GM19467 (cell line): ENCODE measurements at regions not wholly inside any gene's neighbourhood (a gene's known extent, or its start where the extent isn't known, plus 50 kb on each side); places are given as distances from the start of the nearest gene placed in this dataset.
A peak's percentile ranks its signal among the peaks of the same experiment; 100 is the strongest.
"Not testable (repeated sequence)": the region's sequence is repeated elsewhere in the genome, so short reads cannot be mapped to it uniquely, and the experiment has no call there.

Experiments used
- ATAC-seq: cut with Tn5 transposase; IDR thresholded peaks from one replicate; pipeline ENCODE4 v1.9.1; 2021; ENCODE audit warnings: mild to moderate bottlenecking, moderate library complexity; ENCODE audit not compliant: unreplicated experiment

DNA sequence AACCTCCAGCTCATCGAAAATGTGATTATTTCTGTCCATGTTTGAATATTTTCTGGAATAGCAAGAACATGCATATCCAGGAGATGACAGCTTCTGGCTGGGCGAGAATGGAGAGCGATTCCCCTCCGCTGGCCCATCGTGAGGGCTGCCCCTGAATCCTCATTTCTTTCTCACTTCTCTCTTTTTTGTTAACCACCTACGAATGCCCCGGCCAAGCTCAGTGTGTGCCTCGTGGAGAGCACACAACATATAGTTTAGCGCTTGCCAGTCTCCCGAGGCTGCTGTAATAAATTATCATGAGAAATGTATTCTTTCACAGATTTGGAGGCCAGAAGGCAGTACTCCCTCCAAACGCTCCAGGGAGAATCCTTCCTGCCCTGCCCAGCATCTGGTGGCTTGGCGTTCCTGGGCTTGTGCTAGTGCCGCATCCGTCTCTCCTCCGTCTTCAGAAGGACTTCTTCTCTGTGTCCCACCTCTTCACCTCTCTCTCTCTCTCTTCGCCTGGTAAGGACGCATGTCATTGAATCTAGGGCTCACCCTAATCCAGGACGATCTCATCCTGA is 1306.0 kb downstream of the TBC1D22A start:
- ATAC-seq, result no peak

DNA sequence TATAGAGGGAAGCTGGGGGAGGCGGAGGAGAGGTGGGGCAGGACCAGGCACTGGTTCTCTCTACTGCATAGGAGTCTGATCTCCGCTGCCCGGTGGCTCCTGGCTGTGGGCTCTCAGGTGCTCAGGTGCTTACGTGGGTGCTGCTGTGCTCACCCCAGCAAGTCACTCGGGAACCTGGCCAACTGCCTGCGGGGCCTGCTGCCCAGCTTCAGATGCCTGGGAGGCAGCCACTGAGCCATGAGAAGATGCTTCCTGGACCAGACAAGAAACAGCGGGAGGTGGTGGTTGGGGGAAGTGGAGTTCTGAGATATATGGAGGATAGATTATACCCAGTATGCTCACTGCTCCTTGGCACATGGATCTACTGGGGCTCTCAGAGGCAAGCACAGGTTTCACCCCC is 1303.4 kb downstream of the TBC1D22A start:
- no peak for ATAC-seq

DNA sequence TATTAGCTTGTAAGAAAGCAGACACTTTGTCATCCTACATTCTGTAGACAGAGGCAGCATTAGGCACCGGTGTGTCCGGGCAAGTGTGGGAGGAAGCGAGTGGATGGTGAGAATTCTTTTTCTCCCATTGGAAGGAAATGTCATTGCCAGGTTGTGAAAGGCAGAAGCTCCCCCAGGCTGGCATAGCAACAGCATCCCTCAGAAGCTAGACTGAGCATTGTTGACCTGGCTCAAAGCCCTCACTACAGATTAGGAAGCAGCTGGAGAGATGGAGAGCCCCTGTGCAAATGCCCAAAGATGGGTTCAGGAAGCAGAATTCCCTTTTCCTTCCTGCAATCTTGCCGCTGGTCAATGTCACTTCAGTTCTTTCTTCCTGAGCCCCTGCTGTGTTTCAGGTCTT is 1299.3 kb downstream of the TBC1D22A start:
- no peak for ATAC-seq

DNA sequence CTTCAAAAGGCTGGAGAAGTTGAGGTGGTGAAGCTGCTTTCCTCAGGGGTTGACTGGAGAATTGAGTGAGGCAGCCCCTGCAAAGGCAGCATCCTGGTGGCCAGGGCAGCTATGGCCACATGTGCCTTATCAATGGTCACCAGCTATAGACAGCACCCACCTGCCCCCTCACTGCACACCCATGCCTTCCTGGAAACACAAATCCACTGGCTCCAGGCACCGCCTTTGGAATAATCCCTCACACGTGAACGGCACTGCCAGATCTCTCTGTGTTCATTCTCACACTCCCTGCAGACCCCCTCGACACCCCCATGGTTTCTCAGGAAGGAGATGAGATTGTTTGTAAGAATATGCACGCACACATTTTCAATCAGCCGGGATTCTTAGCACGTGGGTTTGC is 1297.8 kb downstream of the TBC1D22A start:
- ATAC-seq, result no peak

DNA sequence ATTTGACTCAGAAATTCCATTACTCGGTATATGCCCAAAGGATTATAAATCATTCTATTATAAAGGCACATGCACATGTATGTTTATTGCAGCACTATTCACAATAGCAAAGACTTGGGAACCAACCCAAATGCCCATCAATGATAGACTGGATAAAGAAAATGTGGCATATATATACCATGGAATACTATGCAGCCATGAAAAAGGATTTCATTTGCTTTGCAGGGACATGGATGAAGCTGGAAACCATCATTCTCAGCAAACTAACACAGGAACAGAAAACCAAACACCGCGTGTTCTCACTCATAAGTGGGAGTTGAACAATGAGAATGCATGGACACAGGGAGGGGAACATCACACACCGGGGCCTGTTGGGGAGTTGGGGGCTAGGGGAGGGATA is 1297.1 kb downstream of the TBC1D22A start:
- ATAC-seq, result not testable (repeated sequence)

DNA sequence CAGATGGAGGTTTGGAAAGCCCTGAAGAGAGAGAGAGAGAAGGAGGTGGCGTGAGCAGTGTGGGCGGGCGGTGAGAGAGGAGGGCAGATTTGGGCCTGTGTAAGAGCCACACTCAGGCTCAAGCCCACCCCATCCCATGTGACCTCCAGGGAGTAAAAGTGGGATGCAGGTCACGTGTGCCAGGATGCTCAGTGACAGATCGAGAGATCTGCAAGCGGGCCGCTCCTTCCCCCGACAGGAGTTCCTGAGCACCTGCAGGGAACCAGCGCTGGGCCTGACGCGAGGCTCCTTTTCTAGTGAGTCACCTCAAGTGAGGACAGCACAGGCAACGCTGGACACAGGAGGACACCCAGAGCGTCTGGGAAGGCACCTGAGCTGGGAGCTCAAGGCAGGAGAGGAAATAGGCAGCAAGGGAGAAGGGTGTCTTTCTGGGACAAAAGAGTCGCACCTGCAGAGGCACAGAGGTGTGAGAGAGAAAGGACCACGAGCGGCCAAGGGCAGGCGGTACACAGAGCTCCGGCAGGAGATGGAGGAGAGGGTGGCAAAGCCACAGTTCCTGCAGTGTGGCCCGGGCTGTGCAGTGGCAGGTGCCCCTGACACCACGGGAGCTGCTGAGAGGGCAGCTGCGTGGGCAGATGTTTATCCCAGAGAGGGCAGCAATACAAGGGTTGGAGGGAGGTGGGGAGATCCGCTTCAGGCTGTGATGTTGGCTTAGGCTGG is 1294.8 kb downstream of the TBC1D22A start:
- ATAC-seq, result no peak

DNA sequence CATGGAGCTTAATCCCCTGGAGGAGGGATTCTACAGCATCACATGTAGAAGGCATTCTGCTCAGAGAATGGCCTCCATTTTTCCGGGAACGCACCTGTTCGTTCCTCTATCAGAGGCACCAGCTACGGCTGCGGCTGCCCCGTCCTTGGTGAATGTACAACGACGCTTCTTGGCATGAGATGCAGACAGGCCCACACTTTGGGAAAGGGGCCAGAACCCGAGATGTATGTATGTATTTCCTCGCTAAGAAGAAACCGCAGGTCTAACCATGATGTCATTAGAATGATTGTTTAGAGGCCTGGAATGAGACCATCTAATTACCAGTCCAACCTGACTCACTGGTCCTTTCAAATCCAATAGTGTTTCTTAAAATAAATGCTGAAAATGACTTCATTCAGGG is 1293.4 kb downstream of the TBC1D22A start:
- no peak for ATAC-seq

DNA sequence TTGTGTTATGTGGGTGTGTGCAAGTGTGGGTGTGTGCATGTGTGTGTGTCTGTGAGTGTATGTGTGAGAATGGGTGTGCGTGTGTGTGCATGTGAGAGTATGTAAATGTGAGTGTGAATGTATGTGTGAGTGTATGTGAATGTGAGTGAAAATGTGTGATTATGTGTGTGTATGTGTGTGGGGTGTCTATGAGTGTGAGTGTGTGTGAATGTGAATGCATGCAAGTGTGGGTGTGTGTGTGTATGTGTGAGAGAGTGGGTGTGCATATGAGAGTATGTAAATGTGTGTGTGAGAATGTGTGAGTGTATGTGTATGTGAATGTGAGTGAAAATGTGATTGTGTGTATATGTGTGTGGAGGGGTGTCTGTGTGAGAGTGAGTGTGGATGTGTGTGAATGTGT is 1292.7 kb downstream of the TBC1D22A start:
- no peak for ATAC-seq

DNA sequence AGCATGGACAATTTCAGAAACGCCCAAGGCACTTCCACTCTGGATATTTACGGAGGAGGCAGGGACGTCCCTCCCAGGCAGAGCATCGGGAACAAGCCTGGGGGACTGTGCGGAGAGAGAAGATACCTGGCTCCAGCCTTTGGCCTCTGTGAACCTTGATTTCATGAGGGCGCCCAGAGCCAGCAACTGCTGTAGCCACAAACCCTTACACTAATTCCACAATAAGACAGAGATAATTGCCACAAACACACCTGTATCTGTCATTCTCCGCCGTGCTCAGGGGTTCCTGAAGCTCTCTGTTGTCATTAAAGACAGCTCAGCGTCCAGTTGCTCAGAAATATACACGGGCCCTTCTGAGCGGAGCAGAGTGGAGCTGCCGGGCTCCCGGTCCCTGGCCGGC is 1292.1 kb downstream of the TBC1D22A start:
- ATAC-seq, result no peak

DNA sequence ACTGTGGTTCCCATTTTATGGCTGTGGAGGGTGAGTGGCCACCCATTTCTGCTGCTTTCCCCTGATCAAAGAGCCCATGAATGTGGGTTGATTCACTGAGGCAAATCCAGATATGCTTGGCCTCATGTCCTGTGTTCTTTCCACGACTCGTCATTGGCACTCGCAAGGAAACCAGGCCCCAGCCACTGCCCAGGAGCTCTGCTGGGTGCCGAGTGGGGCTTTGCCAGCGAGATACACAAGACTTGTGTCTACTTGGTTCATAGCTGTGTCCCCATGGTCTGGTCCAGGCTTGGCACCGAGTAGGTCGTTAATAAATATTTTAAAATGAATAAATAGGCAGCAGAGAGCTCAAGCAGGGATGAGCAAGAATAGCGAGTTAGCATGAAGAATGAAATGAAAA is 1291.5 kb downstream of the TBC1D22A start:
- ATAC-seq, result no peak

DNA sequence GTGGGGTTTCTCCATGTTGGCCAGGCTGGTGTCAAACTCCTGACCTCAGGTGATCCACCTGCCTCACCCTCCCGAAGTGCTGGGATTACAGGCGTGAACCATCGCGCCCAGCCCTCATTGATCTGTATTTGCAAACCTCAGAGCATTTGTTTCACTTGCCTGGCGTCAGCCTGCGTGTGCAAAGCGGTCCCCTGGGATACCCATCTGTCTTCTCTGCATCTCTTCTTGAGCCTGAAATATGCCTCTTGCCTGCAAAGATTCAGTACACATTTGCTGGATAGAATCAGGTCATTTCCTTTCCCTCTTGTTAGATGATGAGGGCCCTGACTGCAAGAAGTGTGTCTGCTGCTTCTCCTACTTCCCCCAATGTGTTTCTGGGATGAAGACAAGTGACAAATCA is 1291.0 kb downstream of the TBC1D22A start:
- no peak for ATAC-seq

DNA sequence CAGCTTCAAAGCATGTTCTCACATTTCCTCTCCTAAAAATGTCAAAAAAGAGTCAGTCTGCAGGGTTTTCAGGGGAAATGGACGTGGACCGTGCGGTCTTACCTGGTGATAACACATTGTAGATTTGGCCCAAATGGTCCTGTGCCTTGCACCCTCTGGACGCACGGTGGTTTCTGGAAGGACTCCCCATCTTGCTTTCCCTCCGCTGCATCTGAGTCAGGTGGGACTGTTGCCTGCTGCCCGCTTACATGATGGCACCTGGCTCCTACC is 1290.1 kb downstream of the TBC1D22A start:
- no peak for ATAC-seq

DNA sequence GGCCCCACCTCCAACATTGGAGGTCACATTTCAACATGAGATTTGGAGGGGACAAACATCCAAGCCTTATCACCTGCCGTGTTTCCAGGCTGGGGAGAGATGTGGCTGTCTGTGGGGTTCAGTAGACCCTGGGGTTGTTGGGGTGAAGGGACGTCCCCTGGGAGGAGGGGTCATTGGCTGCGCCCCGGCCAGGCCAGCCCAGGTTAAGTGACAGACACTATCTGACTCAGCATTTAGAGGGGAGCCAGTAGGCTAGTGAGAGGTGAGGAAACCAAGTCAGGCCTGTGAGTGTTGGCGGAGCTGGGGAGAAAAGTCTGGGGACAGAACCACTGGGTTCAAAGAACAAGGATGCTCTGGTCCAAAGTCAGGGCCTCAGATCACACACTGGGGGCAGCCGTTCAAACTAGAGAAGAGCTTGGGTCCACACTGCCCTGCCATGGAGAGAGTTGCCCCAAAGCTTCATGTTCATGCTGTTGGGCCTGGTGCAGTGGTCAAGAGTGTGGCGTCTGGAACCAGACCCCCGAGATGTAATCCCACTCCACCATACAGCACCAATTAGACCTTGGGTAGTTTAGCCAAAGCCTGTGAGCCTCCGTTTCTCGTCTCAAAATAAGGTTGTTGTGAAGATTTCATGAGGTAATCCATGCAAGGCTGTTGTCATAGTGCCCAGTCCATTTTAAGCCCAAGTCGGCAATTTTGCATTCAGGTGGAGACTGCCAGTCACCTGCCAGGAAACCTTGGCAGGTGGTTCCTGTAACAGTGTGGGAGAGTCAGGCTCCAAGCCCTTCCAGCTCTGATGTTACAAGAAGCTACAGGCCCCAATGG is 1289.6 kb downstream of the TBC1D22A start:
- no peak for ATAC-seq

DNA sequence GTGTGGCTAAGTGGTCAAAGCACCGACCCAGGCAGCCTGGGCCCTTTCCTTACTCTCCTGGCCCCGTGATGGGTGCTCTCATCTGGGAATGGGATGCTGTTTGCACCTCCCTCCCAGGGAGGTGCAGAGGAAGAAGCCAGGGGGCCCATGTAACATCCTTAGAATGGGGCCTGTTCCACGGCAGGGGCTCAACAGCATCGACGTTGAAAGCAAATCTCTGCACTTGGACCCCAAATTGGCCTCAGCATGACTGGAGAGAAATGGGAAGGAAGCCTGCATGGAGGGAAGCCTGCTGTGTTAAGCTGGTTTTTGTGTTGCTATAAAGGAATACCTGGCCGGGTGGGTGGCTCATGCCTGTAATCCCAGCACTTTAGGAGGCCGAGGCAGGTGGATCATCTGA is 1288.4 kb downstream of the TBC1D22A start:
- no peak for ATAC-seq

DNA sequence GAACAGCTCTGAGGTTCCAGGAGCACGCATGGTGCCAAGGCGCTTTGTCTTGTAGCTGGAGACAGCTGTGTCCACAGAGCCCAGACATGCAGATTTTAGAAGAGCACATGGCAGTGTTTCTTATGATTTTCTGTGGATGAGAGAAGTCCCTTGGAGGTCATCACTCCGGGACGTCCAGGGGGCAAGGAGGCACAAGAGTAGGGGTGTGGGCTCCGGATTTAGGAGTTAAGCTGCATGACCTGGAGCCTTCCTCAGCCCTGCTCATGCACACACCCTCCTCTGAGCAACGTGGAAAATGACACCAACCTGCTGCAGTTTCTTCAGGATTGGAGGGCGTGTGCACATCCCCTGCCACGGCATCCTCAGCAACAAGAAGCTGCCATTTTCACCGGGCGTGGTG is 1286.7 kb downstream of the TBC1D22A start:
- no peak for ATAC-seq

DNA sequence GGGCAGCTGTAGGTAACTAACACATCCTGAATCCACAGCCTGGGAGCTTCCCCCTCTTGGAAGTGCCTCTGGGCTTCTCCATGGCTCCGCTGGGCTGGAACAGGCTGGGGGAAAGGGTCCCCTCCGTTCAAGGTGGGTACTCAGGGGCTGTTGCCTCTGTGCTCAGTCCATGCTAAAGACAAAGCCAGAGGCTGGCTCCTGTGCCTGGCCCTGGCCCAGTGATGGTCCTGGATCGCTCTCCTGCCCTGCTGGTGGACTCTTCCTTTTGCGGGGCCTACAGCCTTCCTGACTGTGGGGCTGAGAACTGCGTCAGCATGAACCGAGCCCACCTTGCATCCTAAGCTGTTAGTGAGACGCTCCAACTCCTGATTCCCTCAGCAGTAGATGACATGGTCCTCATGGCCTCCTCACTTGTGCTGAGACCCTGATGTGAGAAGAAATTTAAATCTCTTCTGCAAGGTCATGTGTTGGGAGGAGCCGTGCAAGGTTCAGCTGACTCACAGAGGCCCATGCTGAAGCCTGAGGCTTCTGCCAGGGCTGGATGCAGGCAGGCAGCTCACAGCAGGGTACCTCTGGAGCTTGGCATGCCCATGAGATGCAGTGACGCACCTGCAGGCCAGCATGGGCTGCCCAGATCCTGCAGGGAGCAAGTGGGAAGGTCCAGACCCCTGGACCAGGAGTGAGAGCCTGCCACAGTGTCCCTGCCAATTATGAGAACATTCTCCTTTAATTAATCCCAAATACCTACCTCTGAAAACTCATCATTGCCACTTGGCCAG is 1285.5 kb downstream of the TBC1D22A start:
- ATAC-seq, result no peak

DNA sequence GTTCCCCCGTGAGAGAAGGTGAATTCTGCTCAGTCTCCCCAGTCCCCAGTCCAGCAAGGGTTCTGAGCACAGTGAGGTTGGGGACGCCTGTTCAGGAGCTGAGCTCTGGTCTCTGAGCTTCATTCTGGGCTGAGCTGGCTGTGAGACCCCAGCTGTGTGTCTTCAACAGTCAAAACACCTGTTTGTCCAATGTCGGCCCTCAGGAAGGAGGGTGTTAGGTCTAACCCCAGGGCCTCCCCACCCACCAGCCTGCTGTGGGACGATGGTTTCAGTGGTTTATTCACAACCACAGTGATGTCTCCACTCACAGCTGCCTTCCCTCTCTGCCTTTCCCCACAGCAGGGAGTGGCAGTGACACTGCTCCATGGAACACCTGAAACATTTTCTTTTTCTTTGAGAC is 1282.9 kb downstream of the TBC1D22A start:
- peak; percentile 79 for ATAC-seq

DNA sequence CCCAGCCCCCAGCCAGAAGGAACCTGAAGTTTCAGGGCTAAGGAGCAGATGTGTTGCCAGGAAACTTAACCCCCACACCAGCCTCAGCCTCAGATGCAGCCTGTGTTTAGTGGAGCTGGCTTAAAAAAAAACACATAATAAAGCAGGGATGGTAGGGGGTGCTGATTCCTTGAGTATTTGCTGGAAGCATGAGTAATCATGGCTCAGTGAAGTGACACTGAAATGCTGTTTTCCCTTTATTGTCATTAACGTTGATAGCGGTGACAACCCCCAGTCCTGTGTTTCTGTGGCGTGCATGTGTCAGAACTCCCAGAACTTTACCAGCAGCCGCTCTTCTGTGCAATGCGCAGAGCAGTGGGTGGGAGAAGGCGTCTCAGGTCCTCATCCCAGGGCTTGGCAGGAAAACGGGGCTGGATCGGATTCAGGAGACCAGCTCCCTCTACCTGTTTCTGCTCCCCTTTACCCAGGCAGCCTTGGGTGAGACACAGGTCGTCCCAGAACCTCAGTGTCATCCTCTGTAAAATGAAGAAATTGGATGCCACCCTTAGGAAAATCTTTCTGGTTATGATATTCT is 1282.1 kb downstream of the TBC1D22A start:
- no peak for ATAC-seq

DNA sequence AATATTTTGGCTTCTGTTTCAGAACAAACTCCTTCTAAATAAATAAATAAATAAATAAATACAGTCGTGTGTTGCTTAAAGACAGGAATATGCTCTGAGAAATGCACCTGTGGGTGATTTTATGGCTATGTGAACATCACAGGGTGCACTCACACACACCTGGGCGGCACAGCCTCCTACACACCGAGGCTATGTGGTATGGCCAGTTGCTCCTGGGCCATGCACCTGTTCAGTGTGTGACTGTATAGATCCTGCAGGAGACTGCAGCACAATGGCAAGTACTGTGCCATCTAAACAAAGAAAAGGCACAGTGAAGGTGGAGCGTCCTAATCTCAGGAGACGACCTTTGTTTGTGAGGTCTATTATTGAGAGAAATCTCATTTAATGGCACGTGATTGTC is 1281.1 kb downstream of the TBC1D22A start:
- no peak for ATAC-seq

DNA sequence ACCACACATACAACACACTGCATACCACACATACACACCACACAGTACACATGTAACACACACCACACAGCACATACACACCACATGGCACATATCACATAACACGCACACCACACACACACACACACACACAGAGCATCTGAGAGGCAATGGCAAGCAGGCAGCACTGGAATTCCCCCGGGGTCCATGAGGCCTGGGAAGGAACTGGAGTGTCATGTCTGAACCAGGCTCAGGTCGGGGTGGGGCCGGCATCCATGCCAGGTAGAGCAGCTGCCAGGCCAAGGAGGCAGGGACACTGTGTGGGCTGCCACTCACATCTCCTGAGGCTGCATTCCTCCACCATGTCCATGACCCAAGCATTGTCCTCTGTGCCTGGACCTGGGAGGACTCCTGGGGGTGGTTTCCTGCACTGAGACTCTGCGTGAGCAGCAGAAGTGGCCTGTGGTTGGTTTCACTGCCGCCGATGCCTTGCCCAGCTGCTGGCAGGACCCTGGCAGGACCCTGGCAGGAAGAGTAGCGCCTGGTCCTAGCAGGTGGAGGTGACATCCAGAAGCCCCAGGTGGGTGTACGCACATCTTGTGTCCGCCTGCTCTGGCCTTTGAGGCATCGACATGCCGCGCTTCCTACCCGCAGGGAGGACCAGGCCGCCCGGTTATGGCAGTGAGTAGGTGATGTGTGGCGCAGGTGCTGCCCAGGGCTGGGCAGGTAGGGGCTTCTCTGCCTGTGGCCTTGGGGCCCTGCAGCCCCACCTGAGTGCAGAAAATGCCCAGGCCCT is 1280.4 kb downstream of the TBC1D22A start:
- no peak for ATAC-seq

DNA sequence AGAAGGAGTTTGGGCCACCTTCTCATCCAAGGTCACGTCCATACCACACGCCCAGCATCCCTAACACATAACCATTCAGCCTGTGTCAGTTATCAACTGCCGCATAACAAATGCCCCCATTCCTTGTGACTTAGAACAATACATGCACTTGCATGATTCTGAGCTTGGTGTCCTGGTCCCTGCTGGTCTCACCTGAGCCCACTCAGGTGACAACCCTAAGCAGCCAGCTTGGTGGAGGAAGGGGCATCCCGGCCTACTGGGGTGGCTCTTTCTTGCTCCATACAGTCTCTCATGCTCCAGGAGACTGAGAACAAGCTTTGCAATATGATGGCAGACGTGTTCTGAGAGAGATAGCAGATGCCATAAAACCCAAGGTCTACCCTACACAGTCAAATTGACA is 1276.9 kb downstream of the TBC1D22A start:
- no peak for ATAC-seq
